Spleen (tissue), 7 donors: ENCODE measurements at regions not wholly inside any gene's neighbourhood (a gene's known extent, or its start where the extent isn't known, plus 50 kb on each side); places are given as distances from the start of the nearest gene placed in this dataset.

Source experiments
- CTCF ChIP-seq, 11 experiments: fragments of 200-600 bp in 7 of 11; fragments of 450-650 bp in 4 of 11; sonication (generic) in 4 of 11; IDR thresholded peaks in 8 of 11; conservative IDR thresholded peaks in 3 of 11; 1 replicate in 7 of 11; 2 replicates in 4 of 11; pipeline versions ENCODE4 v1.4.0 to v1.8.0; 2016 to 2021; ENCODE audit warnings: antibody characterized with exemption in 11 of 11, inconsistent platforms in 4 of 11, mild to moderate bottlenecking in 1 of 11
- POLR2A ChIP-seq, 3 donors: fragments of 450-650 bp; IDR thresholded peaks; one replicate each; pipeline ENCODE4 v1.5.1; 2017; ENCODE audit warnings: antibody characterized with exemption in 3 of 3, mild to moderate bottlenecking in 1 of 3
- POLR2AphosphoS5 ChIP-seq, 3 donors: sonication (generic); formaldehyde crosslinking; IDR thresholded peaks; one replicate each; pipeline ENCODE4 v1.5.1; 2017; ENCODE audit warnings: antibody characterized with exemption in 3 of 3
- donor health status: DM: no; HTN: no; CAD: no; lungs with moderate emphysema.
- donor health status: DM: no; HTN: no; CAD: no.
- donor health status: DM: no; HTN: no; CAD: no.

GRCh38 chr3:46119253-46119652 is 88.9 kb downstream of the CCR1 start:
- TF ChIP-seq POLR2A (IDR thresholded peaks at IDR 0.05) = no peak
- no peak for TF ChIP-seq POLR2AphosphoS5 (IDR thresholded peaks at IDR 0.05)
- TF ChIP-seq CTCF (IDR thresholded peaks at IDR 0.05 in 8 of 11, conservative IDR thresholded peaks at IDR 0.05 in 3 of 11) = no peak
